GM12878 (cell line): ENCODE measurements at regions not wholly inside any gene's neighbourhood (a gene's known extent, or its start where the extent isn't known, plus 50 kb on each side); places are given as distances from the start of the nearest gene placed in this dataset.

Experiments
- BCLAF1 ChIP-seq: fragments of 450-650 bp; IDR thresholded peaks from 2 replicates; pipeline ENCODE4 v1.6.1; 2017; ENCODE audit warnings: antibody characterized with exemption, mild to moderate bottlenecking, moderate library complexity
- CREB1 ChIP-seq: IDR thresholded peaks from 2 replicates; pipeline ENCODE4 v1.6.1; 2012; ENCODE audit warnings: low read depth, mild to moderate bottlenecking, inconsistent platforms
- IRF3 ChIP-seq: fragments of 450-650 bp; IDR thresholded peaks from 2 replicates; pipeline ENCODE4 v1.6.1; 2014; ENCODE audit warnings: mild to moderate bottlenecking
- MTA3 ChIP-seq: IDR thresholded peaks from 2 replicates; pipeline ENCODE4 v1.6.1; 2012; ENCODE audit warnings: low read length, inconsistent platforms, borderline replicate concordance
- NBN ChIP-seq: fragments of 450-650 bp; IDR thresholded peaks from 2 replicates; pipeline ENCODE4 v1.6.1; 2016
- RAD21 ChIP-seq: IDR thresholded peaks from 2 replicates; pipeline ENCODE4 v1.6.1; 2011; ENCODE audit warnings: mild to moderate bottlenecking, low read depth, low read length, moderate library complexity; ENCODE audit not compliant: insufficient read depth
- RFX5 ChIP-seq: IDR thresholded peaks from 2 replicates; pipeline ENCODE4 v1.6.1; 2011; ENCODE audit warnings: low read depth, low read length, improper control_type of control experiment
- WRNIP1 ChIP-seq: IDR thresholded peaks from 2 replicates; pipeline ENCODE4 v1.6.1; 2011; ENCODE audit warnings: low read depth, low read length, improper control_type of control experiment, borderline replicate concordance

DNA sequence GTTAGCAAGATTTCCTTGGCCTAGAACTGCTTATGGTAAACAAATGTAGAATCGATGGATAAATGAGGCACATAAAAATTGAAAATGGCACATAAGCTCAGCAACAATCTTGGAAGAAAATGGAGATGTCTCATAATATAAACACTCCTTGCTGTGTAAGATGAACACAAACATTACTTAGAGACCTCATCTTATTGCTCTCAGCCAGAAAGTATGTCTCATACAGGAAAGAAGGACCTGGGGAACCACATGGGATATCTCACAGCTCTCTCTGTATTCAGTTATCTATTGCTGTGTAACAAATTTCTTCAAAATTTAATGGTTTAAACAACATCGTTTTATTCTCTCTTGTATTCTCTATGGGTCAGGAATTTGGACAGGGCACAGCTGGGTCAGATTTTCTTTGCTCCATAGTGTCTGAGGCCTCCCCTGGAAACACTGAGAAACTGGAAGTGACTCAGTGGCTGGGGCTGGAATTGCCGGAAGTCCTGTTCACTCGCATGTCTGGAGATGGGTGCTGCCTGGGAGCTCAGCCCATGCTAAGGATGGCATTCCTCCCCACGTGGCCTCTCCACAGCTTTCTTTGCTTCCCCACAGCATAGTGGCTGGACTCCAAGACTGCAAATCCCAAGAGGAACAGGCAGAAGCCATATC, 105.1 kb downstream of the NUFIP1 start (continued):
- TF ChIP-seq BCLAF1 (no peak), MTA3 (no peak), CREB1 (no peak), WRNIP1 (no peak), NBN (no peak), IRF3 (no peak), RAD21 (no peak), RFX5 (no peak)
